H1 (cell line): ENCODE measurements at regions not wholly inside any gene's neighbourhood (a gene's known extent, or its start where the extent isn't known, plus 50 kb on each side); places are given as distances from the start of the nearest gene placed in this dataset.

Source experiments
- CTCF ChIA-PET: fragments of 300-600 bp; sonication (Branson Sonifier 250); formaldehyde crosslinking; loops from one replicate; lab custom pipeline; 2021; ENCODE audit not compliant: partially characterized antibody; lab: Charles Lee
- POLR2A ChIA-PET: fragments of 300-600 bp; sonication (Branson Sonifier 250); formaldehyde crosslinking; loops from one replicate; lab custom pipeline; 2021; ENCODE audit warnings: inconsistent platforms; ENCODE audit not compliant: partially characterized antibody; lab: Charles Lee
- DNase-seq, 2 experiments: peaks; one replicate each; pipeline versions ENCODE4 v3.0.0 to v3.0.0-alpha.2; 2010 to 2022; ENCODE audit warnings: low spot score in 2 of 2, low read depth in 1 of 2, mixed read lengths in 1 of 2
- FAIRE-seq: peaks from 2 replicates; lab custom pipeline; 2011; peaks lifted over from hg19 to GRCh38; lab: Jason Lieb, UNC
- H2AFZ ChIP-seq: 2 replicates; pipeline ENCODE4 v1.8.1; 2012; ENCODE audit warnings: low read length, inconsistent platforms
- H2AK5ac ChIP-seq: 2 replicates; pipeline ENCODE4 v1.6.1; 2013; ENCODE audit warnings: low read depth, low read length
- H2BK120ac ChIP-seq: replicated peaks from 2 replicates; pipeline ENCODE3; 2013; ENCODE audit warnings: low read depth, low read length, inconsistent platforms
- H2BK12ac ChIP-seq: 2 replicates; pipeline ENCODE4 v1.6.1; 2013; ENCODE audit warnings: low read depth, low read length
- H2BK15ac ChIP-seq: 2 replicates; pipeline ENCODE4 v1.6.1; 2013; ENCODE audit warnings: low read length
- H2BK20ac ChIP-seq: 2 replicates; pipeline ENCODE4 v1.6.1; 2013; ENCODE audit warnings: low read length
- H2BK5ac ChIP-seq: 2 replicates; pipeline ENCODE4 v1.6.1; 2013; ENCODE audit warnings: low read depth, low read length
- H3K14ac ChIP-seq: 2 replicates; pipeline ENCODE4 v1.6.1; 2013; ENCODE audit warnings: inconsistent platforms; ENCODE audit not compliant: insufficient read length
- H3K18ac ChIP-seq: 2 replicates; pipeline ENCODE4 v1.6.1; 2013; ENCODE audit warnings: low read length; ENCODE audit errors: extremely low read depth
- H3K23ac ChIP-seq: 2 replicates; pipeline ENCODE4 v1.6.1; 2013; ENCODE audit warnings: inconsistent platforms; ENCODE audit not compliant: insufficient read length
- H3K23me2 ChIP-seq: 2 replicates; pipeline ENCODE4 v1.6.1; 2013; ENCODE audit warnings: low read depth, low read length
- H3K27ac ChIP-seq: 2 replicates; pipeline ENCODE4 v1.6.1; 2011; ENCODE audit warnings: low read depth, low read length, inconsistent platforms
- H3K27me3 ChIP-seq, 4 experiments: replicated peaks in 1 of 4; 1 replicate in 1 of 4; 2 replicates in 3 of 4; pipeline versions ENCODE4 v1.6.1 to v1.8.1; 2011 to 2013; ENCODE audit warnings: low read length in 3 of 4, mild to moderate bottlenecking in 3 of 4, inconsistent platforms in 2 of 4, mixed read lengths in 2 of 4, moderate library complexity in 1 of 4; ENCODE audit not compliant: control insufficient read depth in 3 of 4, insufficient read depth in 3 of 4; ENCODE audit errors: extremely low read depth in 1 of 4
- H3K36me3 ChIP-seq, 4 experiments: 2 replicates each; pipeline versions ENCODE4 v1.6.1 to v1.8.1; 2011 to 2013; ENCODE audit warnings: mild to moderate bottlenecking in 4 of 4, low read length in 3 of 4, moderate library complexity in 2 of 4, control low read depth in 1 of 4, inconsistent platforms in 1 of 4; ENCODE audit not compliant: insufficient read depth in 4 of 4, control insufficient read depth in 2 of 4
- H3K4ac ChIP-seq: replicated peaks from 2 replicates; pipeline ENCODE3; 2013; ENCODE audit warnings: low read length, low read depth, mixed read lengths, inconsistent platforms; ENCODE audit not compliant: insufficient read length
- H3K4me1 ChIP-seq, 4 experiments: replicated peaks in 1 of 4; 1 replicate in 1 of 4; 2 replicates in 3 of 4; pipeline versions ENCODE4 v1.6.1 to v1.8.1; 2011 to 2013; ENCODE audit warnings: low read length in 3 of 4, inconsistent platforms in 2 of 4, mixed read lengths in 1 of 4; ENCODE audit not compliant: insufficient read depth in 4 of 4, control insufficient read depth in 3 of 4
- H3K4me2 ChIP-seq, 2 experiments: 2 replicates each; pipeline versions ENCODE4 v1.6.1 to v1.8.1; 2011 to 2013; ENCODE audit warnings: low read depth in 2 of 2, low read length in 2 of 2, control low read depth in 1 of 2, inconsistent platforms in 1 of 2, mild to moderate bottlenecking in 1 of 2; ENCODE audit not compliant: insufficient read depth in 1 of 2
- H3K4me3 ChIP-seq, 4 experiments: fragments of 200-600, 300-600 bp in 1 of 4; sonication (generic), shearing (Covaris generic), sonication (Bioruptor Twin) in 1 of 4; 2 replicates each; pipeline versions ENCODE4 v1.5.1 to v1.8.1; 2011 to 2016; ENCODE audit warnings: low read length in 4 of 4, low read depth in 3 of 4, control low read depth in 2 of 4, inconsistent platforms in 2 of 4, mild to moderate bottlenecking in 2 of 4, mixed read lengths in 1 of 4, moderate library complexity in 1 of 4; ENCODE audit not compliant: insufficient read depth in 2 of 4; ENCODE audit errors: extremely low read depth in 1 of 4
- H3K56ac ChIP-seq: replicated peaks from 2 replicates; pipeline ENCODE3; 2013; ENCODE audit warnings: low read depth, mild to moderate bottlenecking, mixed read lengths, low read length, inconsistent platforms; ENCODE audit not compliant: insufficient read length
- H3K79me1 ChIP-seq: 2 replicates; pipeline ENCODE4 v1.6.1; 2013; ENCODE audit warnings: low read depth, low read length, control low read depth
- H3K79me2 ChIP-seq, 2 experiments: 2 replicates each; pipeline versions ENCODE4 v1.6.1 to v1.8.1; 2012 to 2013; ENCODE audit warnings: low read length in 2 of 2, mild to moderate bottlenecking in 2 of 2, inconsistent platforms in 1 of 2; ENCODE audit not compliant: insufficient read depth in 2 of 2, control insufficient read depth in 1 of 2
- H3K9ac ChIP-seq, 4 experiments: replicated peaks in 1 of 4; 1 replicate in 1 of 4; 2 replicates in 3 of 4; pipeline versions ENCODE4 v1.6.1 to v1.8.1; 2011 to 2013; ENCODE audit warnings: low read depth in 3 of 4, low read length in 3 of 4, control low read depth in 2 of 4, mild to moderate bottlenecking in 2 of 4, moderate library complexity in 2 of 4, inconsistent platforms in 1 of 4; ENCODE audit errors: extremely low read depth in 1 of 4
- H3K9me3 ChIP-seq, 2 experiments: 2 replicates each; pipeline versions ENCODE4 v1.6.1 to v1.8.1; 2012 to 2013; ENCODE audit warnings: mild to moderate bottlenecking in 2 of 2, moderate library complexity in 2 of 2, control low read depth in 1 of 2, inconsistent platforms in 1 of 2, low read depth in 1 of 2, low read length in 1 of 2, mixed read lengths in 1 of 2; ENCODE audit not compliant: insufficient read depth in 2 of 2
- H4K20me1 ChIP-seq, 2 experiments: replicated peaks in 1 of 2; 2 replicates each; pipeline versions ENCODE3 to v1.8.1; 2011 to 2013; ENCODE audit warnings: inconsistent platforms in 2 of 2, low read length in 2 of 2, mild to moderate bottlenecking in 1 of 2; ENCODE audit not compliant: insufficient read depth in 2 of 2, control insufficient read depth in 1 of 2
- H4K5ac ChIP-seq: 2 replicates; pipeline ENCODE4 v1.6.1; 2013; ENCODE audit warnings: low read length, low read depth, mixed read lengths, inconsistent platforms; ENCODE audit not compliant: insufficient read length
- H4K8ac ChIP-seq: 2 replicates; pipeline ENCODE4 v1.8.0; 2013; ENCODE audit warnings: mild to moderate bottlenecking, moderate library complexity, low read length, inconsistent platforms; ENCODE audit not compliant: insufficient read depth; ENCODE audit errors: extremely low read depth
- H4K91ac ChIP-seq: replicated peaks from 2 replicates; pipeline ENCODE3; 2013; ENCODE audit warnings: low read length, mixed read lengths, inconsistent platforms; ENCODE audit not compliant: insufficient read length
- CHD2 ChIP-seq: IDR thresholded peaks from 2 replicates; pipeline ENCODE4 v1.6.1; 2012; ENCODE audit warnings: low read length, improper control_type of control experiment
- CREB1 ChIP-seq: IDR thresholded peaks from 2 replicates; pipeline ENCODE4 v1.6.1; 2012; ENCODE audit warnings: inconsistent platforms
- CTBP2 ChIP-seq: IDR thresholded peaks from 2 replicates; pipeline ENCODE4 v1.7.0; 2011; ENCODE audit warnings: borderline replicate concordance, mild to moderate bottlenecking, moderate library complexity, mixed read lengths, low read length; ENCODE audit not compliant: insufficient read depth, insufficient read length
- CTCF ChIP-seq, 3 experiments: IDR thresholded peaks; 1 replicate in 2 of 3; 2 replicates in 1 of 3; pipeline versions ENCODE4 v1.5.1 to v1.6.1; 2011; ENCODE audit warnings: low read length in 3 of 3, mild to moderate bottlenecking in 3 of 3, inconsistent platforms in 2 of 3, low read depth in 1 of 3, moderate library complexity in 1 of 3; ENCODE audit not compliant: insufficient read depth in 1 of 3; ENCODE audit errors: control extremely low read depth in 1 of 3
- HDAC2 ChIP-seq, 2 experiments: fragments of 300-600 bp in 1 of 2; sonication (generic) in 1 of 2; IDR thresholded peaks; 2 replicates each; pipeline ENCODE4 v1.6.1; 2011 to 2012; ENCODE audit warnings: low read depth in 2 of 2, low read length in 2 of 2, mild to moderate bottlenecking in 2 of 2, moderate library complexity in 2 of 2, borderline replicate concordance in 1 of 2, inconsistent platforms in 1 of 2
- JUND ChIP-seq: IDR thresholded peaks from 2 replicates; pipeline ENCODE4 v1.6.1; 2011; ENCODE audit warnings: mild to moderate bottlenecking, improper control_type of control experiment, low read length
- PHF8 ChIP-seq: fragments of 200-600 bp; sonication (generic); conservative IDR thresholded peaks from 2 replicates; pipeline ENCODE4 v1.7.1; 2012; ENCODE audit warnings: low read depth, mild to moderate bottlenecking, inconsistent platforms, low read length, moderate library complexity
- POU5F1 ChIP-seq: IDR thresholded peaks from 2 replicates; pipeline ENCODE4 v1.6.1; 2011; ENCODE audit warnings: low read depth, mild to moderate bottlenecking, low read length, moderate library complexity
- SRF ChIP-seq: IDR thresholded peaks from 2 replicates; pipeline ENCODE4 v1.6.1; 2011; ENCODE audit warnings: mild to moderate bottlenecking, low read depth, low read length, moderate library complexity
- SUZ12 ChIP-seq: fragments of 200-600 bp; sonication (generic); IDR thresholded peaks from 2 replicates; pipeline ENCODE4 v1.6.1; 2012; ENCODE audit warnings: mild to moderate bottlenecking, inconsistent platforms, low read length, moderate library complexity, mixed read lengths
- WGBS, 2 experiments: shearing (Covaris generic) in 1 of 2; methylation state at CpG; one replicate each; pipeline versions ENCODE4 v1.1.6 to v1.1.7; 2013 to 2015; ENCODE audit warnings: low lambda C conversion rate in 2 of 2, mixed read lengths in 2 of 2, inconsistent platforms in 1 of 2, low coverage in 1 of 2, missing lambda C conversion rate in 1 of 2; ENCODE audit not compliant: insufficient replicate concordance in 2 of 2, insufficient coverage in 1 of 2, insufficient read length in 1 of 2; ENCODE audit errors: extremely low coverage in 1 of 2, missing lambda C conversion rate in 1 of 2; 5-methylcytosine and 5-hydroxymethylcytosine counted together
- TF ChIP-seq, protein P1 (sequence below): IDR thresholded peaks from 2 replicates; pipeline ENCODE4 v1.6.1; 2012; ENCODE audit warnings: inconsistent platforms

DNA sequence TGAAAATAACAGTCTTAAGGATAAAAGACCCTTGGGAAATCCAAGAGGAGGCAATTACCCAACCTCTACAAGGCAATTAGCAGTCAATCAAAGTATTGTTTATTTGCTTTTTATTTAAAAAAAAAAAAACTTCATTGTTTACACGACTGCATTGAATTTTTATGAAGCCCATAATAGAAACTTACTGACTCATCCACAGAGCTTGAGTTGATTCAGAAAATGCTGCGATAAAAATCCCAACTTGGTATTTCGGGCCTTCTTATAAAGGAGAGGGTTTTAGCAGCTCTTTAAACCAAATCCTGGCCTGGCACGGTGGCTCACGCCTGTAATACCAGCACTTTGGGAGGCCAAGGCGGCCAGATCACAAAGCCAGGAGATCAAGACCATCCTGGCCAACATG is 69.2 kb upstream of the PALS2 start:
- no peak overlapping the region for H3K18ac ChIP-seq
- no peak overlapping the region for H4K8ac ChIP-seq
- no peak overlapping the region for H3K4me3 ChIP-seq
- WGBS, 2 experiments = 93% methylated on average over 6 of the region's 6 CpGs; no CpG with 5 or more reads in 1 of the 2 experiments
- H3K23me2 ChIP-seq = no peaks in the 10 kb centered on the region
- H3K36me3 ChIP-seq = no peaks in the 10 kb centered on the region
- H2BK20ac ChIP-seq = no peak overlapping the region
- no peak overlapping the region for H3K23ac ChIP-seq
- DNase-seq (no peak), FAIRE-seq (no peak)
- CTCF ChIA-PET = interaction anchor here (0.6 to 1.3 kb wide), 5 partner anchors 9 to 83 kb away, joined by 3 to 4 read pairs (median 3); no protein-coding TSS in a partner anchor
- H2BK5ac ChIP-seq = no peak overlapping the region
- H3K27ac ChIP-seq = no peak overlapping the region
- H4K20me1 ChIP-seq = no peaks in the 10 kb centered on the region
- no peak overlapping the region for H3K56ac ChIP-seq
- H4K5ac ChIP-seq = no peak overlapping the region
- H3K27me3 ChIP-seq = no peaks in the 10 kb centered on the region
- H2AFZ ChIP-seq = no peak overlapping the region
- H3K79me1 ChIP-seq = no peaks in the 10 kb centered on the region
- no peak overlapping the region for H3K9ac ChIP-seq
- peaks cover 3 to 7% (median 5%) of the 10 kb centered on the region in 4 experiments for H3K4me1 ChIP-seq
- H2AK5ac ChIP-seq = no peak overlapping the region
- no peak overlapping the region for H3K4me2 ChIP-seq
- H3K79me2 ChIP-seq = no peaks in the 10 kb centered on the region
- POLR2A ChIA-PET = interaction anchor here (0.7 to 1.3 kb wide), 3 partner anchors 10 to 115 kb away, joined by 3 read pairs; no protein-coding TSS in a partner anchor
- no peak overlapping the region for H2BK120ac ChIP-seq
- no peak overlapping the region for H3K4ac ChIP-seq
- H4K91ac ChIP-seq = no peak overlapping the region
- no peak overlapping the region for H2BK12ac ChIP-seq
- no peak overlapping the region for H2BK15ac ChIP-seq
- H3K9me3 ChIP-seq = no peaks in the 10 kb centered on the region
- H3K14ac ChIP-seq = no peak overlapping the region
- TF ChIP-seq CTCF (IDR thresholded peaks at IDR 0.05; ENCODE audit: control extremely low read depth in 1 of 3, insufficient read depth in 1 of 3, low read depth in 1 of 3, low read length in 3 of 3) = no peak
- TF ChIP-seq PHF8 = no peak
- no peak for TF ChIP-seq CREB1
- TF ChIP-seq, protein P1, sequence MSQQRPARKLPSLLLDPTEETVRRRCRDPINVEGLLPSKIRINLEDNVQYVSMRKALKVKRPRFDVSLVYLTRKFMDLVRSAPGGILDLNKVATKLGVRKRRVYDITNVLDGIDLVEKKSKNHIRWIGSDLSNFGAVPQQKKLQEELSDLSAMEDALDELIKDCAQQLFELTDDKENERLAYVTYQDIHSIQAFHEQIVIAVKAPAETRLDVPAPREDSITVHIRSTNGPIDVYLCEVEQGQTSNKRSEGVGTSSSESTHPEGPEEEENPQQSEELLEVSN = no peak
- no peak for TF ChIP-seq JUND
- TF ChIP-seq CTBP2 = no peak
- no peak for TF ChIP-seq SRF
- no peak for TF ChIP-seq CHD2
- TF ChIP-seq SUZ12 = no peak
- TF ChIP-seq HDAC2 (IDR thresholded peaks at IDR 0.05; ENCODE audit: borderline replicate concordance in 1 of 2, low read depth in 2 of 2, low read length in 2 of 2) = no peak
- no peak for TF ChIP-seq POU5F1
